ENCODE measurements at regions not wholly inside any gene's neighbourhood (a gene's known extent, or its start where the extent isn't known, plus 50 kb on each side); places are given as distances from the start of the nearest gene placed in this dataset.

DNA sequence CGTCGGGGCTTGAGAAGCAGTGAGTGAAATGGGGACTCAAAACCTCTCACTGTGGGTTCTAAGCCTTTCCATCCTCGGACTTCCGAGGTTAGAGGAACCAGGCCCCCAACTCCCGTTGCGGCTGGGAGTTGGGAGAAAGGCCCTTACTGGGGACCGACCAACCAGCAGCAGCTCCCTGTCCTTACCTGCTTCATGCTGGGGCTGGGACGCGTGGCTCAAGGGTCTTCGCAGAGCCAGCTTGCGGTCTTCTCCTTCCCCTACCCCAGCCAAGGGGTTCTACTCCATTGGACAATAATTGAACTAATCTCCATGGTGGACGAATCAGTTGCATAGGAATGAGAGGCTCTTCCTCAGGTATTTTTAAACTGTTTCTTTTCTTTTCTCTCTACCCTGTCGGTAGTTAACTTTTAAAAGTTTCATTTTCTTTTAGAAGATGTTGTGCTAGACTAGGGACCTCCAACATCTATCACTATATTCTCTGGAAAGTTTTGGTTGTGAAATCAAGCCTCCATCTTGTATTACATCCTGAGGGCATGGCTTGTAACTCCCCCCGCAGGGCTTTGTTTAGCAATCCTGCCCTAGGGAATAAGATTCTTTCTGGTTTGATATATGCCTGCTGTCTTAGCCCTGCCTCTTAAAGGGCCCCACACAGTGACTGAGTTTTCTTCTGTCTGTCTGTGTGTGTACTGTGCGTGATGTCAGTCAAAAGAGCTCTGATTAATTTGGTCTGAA lies 1027.1 kb upstream of the PCDH9 start:
- TF ChIP-seq SRF (CRISPR knock-in tag; IDR thresholded peaks at IDR 0.05) = no peak
- TF ChIP-seq ZBTB1 (CRISPR knock-in tag; IDR thresholded peaks at IDR 0.05; ENCODE audit: borderline replicate concordance, low read depth) = no peak
- TF ChIP-seq SNIP1 (IDR thresholded peaks at IDR 0.05; ENCODE audit: low read depth) = no peak

Measured in K562 (cell line).